GM12875 (cell line): ENCODE measurements at regions not wholly inside any gene's neighbourhood (a gene's known extent, or its start where the extent isn't known, plus 50 kb on each side); places are given as distances from the start of the nearest gene placed in this dataset.
"Not testable (repeated sequence)": the region's sequence is repeated elsewhere in the genome, so short reads cannot be mapped to it uniquely, and the experiment has no call there.

Experiments used
- H3K4me3 ChIP-seq: one replicate; pipeline ENCODE4 v1.5.1; 2011; ENCODE audit warnings: low read depth, low read length, control low read depth
- CTCF ChIP-seq: IDR thresholded peaks from 2 replicates; pipeline ENCODE4 v1.5.1; 2011; ENCODE audit warnings: low read depth, mild to moderate bottlenecking, control low read depth, inconsistent platforms, low read length, moderate library complexity, borderline replicate concordance; ENCODE audit not compliant: insufficient read depth

- H3K4me3 ChIP-seq: no peak overlapping the region
- TF ChIP-seq CTCF: no peak
Observed at GRCh38 chr15:46946953-46947352, 770.4 kb upstream of the SEMA6D start.

- no peak for TF ChIP-seq CTCF
- no peak overlapping the region for H3K4me3 ChIP-seq
Observed at GRCh38 chr15:46955576-46955975, 761.7 kb upstream of the SEMA6D start.

- no peak for TF ChIP-seq CTCF
- no peak overlapping the region for H3K4me3 ChIP-seq
Observed at GRCh38 chr15:46956456-46956855, 760.8 kb upstream of the SEMA6D start.

GRCh38 chr15:46956881-46957280 is 760.4 kb upstream of the SEMA6D start:
- no peak for TF ChIP-seq CTCF
- H3K4me3 ChIP-seq: no peak overlapping the region

- no peak for TF ChIP-seq CTCF
- H3K4me3 ChIP-seq: no peak overlapping the region
Observed at GRCh38 chr15:46960581-46960980, 756.7 kb upstream of the SEMA6D start.

GRCh38 chr15:46961795-46962194 is 755.5 kb upstream of the SEMA6D start:
- H3K4me3 ChIP-seq: no peak overlapping the region
- no peak for TF ChIP-seq CTCF

GRCh38 chr15:46988055-46988454 is 729.2 kb upstream of the SEMA6D start:
- not testable (repeated sequence) for H3K4me3 ChIP-seq

- no peak for TF ChIP-seq CTCF
- no peak overlapping the region for H3K4me3 ChIP-seq
Observed at GRCh38 chr15:46996359-46996758, 720.9 kb upstream of the SEMA6D start.
